A673 (cell line): ENCODE measurements at regions not wholly inside any gene's neighbourhood (a gene's known extent, or its start where the extent isn't known, plus 50 kb on each side); places are given as distances from the start of the nearest gene placed in this dataset.

Experiments
- BruUV-seq: library from RNA; stranded (reverse); fragments of 400-500 nt; replicated peaks from 2 replicates; lab custom pipeline; 2021; lab: Mats Ljungman, UMichigan
- CTCF ChIA-PET: fragments of 300-600 bp; sonication (Branson Sonifier 250); formaldehyde crosslinking; loops from one replicate; lab custom pipeline; 2022; ENCODE audit warnings: antibody characterized with exemption; lab: Charles Lee
- POLR2A ChIA-PET: fragments of 300-600 bp; sonication (Branson Sonifier 250); formaldehyde crosslinking; loops from one replicate; lab custom pipeline; 2022; ENCODE audit warnings: antibody characterized with exemption; ENCODE audit not compliant: low non-redundant PET; lab: Charles Lee
- DNase-seq: peaks from one replicate; pipeline ENCODE4 v3.0.0-alpha.2; 2015; ENCODE audit warnings: low spot score
- H3K27ac ChIP-seq: fragments of 200-600 bp; sonication (generic); 2 replicates; pipeline ENCODE4 v1.5.1; 2016; ENCODE audit warnings: mixed run types, low read depth, mild to moderate bottlenecking, mixed read lengths, antibody characterized with exemption, low read length; ENCODE audit not compliant: poor library complexity, severe bottlenecking
- H3K27me3 ChIP-seq: fragments of 200-600 bp; sonication (generic); replicated peaks from 2 replicates; pipeline ENCODE4 v1.6.1; 2017; ENCODE audit warnings: mixed run types, low read depth, mild to moderate bottlenecking, mixed read lengths, antibody characterized with exemption, low read length; ENCODE audit not compliant: insufficient read depth, poor library complexity
- H3K36me3 ChIP-seq: fragments of 200-600 bp; sonication (generic); 2 replicates; pipeline ENCODE4 v1.6.1; 2016; ENCODE audit warnings: mixed run types, mild to moderate bottlenecking, mixed read lengths, antibody characterized with exemption, low read length; ENCODE audit not compliant: insufficient read depth, poor library complexity, severe bottlenecking
- H3K4me1 ChIP-seq: fragments of 200-600 bp; sonication (generic); 2 replicates; pipeline ENCODE4 v1.6.1; 2017; ENCODE audit warnings: mixed run types, mild to moderate bottlenecking, mixed read lengths, antibody characterized with exemption, low read length; ENCODE audit not compliant: insufficient read depth, poor library complexity, severe bottlenecking
- H3K4me3 ChIP-seq: fragments of 200-600 bp; sonication (generic); 2 replicates; pipeline ENCODE4 v1.5.1; 2016; ENCODE audit warnings: low read depth, mixed run types, mild to moderate bottlenecking, mixed read lengths, low read length; ENCODE audit not compliant: poor library complexity, severe bottlenecking
- H3K9me3 ChIP-seq: fragments of 200-600 bp; sonication (generic); 2 replicates; pipeline ENCODE4 v1.6.1; 2016; ENCODE audit warnings: mixed run types, low read depth, mild to moderate bottlenecking, mixed read lengths, antibody characterized with exemption, low read length; ENCODE audit not compliant: poor library complexity, severe bottlenecking
- CTCF ChIP-seq: fragments of 300-800, 200-600 bp; sonication (generic); conservative IDR thresholded peaks from 2 replicates; pipeline ENCODE4 v1.5.1; 2017; ENCODE audit warnings: low read depth, mild to moderate bottlenecking, antibody characterized with exemption, low read length, moderate library complexity, mixed read lengths
- EZH2 ChIP-seq: fragments of 200-600 bp; sonication (generic); IDR thresholded peaks from 2 replicates; pipeline ENCODE4 v1.6.1; 2017; ENCODE audit warnings: borderline replicate concordance, low read depth, mild to moderate bottlenecking, mixed read lengths, antibody characterized with exemption, low read length; ENCODE audit not compliant: poor library complexity, severe bottlenecking
- intact Hi-C: fragments of 100-400 bp; cut with micrococcal nuclease; formaldehyde crosslinking; loops from one replicate; pipeline ENCODE4 v1.10.0; 2022; ENCODE audit not compliant: unreplicated experiment

DNA sequence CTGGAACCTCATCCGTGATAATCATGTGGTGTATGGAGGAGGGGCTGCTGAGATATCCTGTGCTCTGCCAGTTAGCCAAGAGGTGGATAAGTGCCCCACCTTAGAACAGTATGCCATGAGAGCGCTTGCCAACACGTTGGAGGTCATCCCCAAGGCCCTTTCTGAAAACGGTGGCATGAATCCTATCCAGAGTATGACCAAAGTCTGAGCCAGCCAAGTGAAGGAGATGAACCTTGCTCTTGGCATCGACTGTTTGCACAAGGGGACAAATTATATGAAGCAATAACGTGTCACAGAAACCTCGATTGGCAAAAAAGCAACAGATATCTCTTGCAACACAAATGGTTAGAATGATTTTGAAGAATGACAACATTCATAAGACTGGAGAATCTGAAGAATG, 251.2 kb upstream of the OBI1 start:
- ChIA-PET POLR2A (no interaction called here), CTCF (no interaction called here)
- TF ChIP-seq EZH2 (no peak), CTCF (no peak)

GRCh38 chr13:78909276-78909675, 250.3 kb upstream of the OBI1 start:
- intact Hi-C loops = no loop called here
- no TSS peak for BruUV-seq
- TF ChIP-seq CTCF = no peak
- TF ChIP-seq EZH2 = no peak
- no peaks in the 10 kb centered on the region for H3K36me3 ChIP-seq
- ChIA-PET POLR2A (no interaction called here), CTCF (no interaction called here)
- H3K4me3 ChIP-seq = no peak overlapping the region
- no peak overlapping the region for H3K27ac ChIP-seq
- H3K27me3 ChIP-seq = no peaks in the 10 kb centered on the region
- no peaks in the 10 kb centered on the region for H3K9me3 ChIP-seq
- DNase-seq = no peak
- no peaks in the 10 kb centered on the region for H3K4me1 ChIP-seq

More for the DNA sequence above, 251.2 kb upstream of the OBI1 start:
- DNase-seq = no peak
- no TSS peak for BruUV-seq
- intact Hi-C loops = no loop called here
- Histone ChIP-seq H3K27me3 (no peaks in the 10 kb centered on the region), H3K36me3 (no peaks in the 10 kb centered on the region), H3K4me3 (no peak overlapping the region), H3K4me1 (no peaks in the 10 kb centered on the region), H3K9me3 (no peaks in the 10 kb centered on the region), H3K27ac (no peak overlapping the region)

DNA sequence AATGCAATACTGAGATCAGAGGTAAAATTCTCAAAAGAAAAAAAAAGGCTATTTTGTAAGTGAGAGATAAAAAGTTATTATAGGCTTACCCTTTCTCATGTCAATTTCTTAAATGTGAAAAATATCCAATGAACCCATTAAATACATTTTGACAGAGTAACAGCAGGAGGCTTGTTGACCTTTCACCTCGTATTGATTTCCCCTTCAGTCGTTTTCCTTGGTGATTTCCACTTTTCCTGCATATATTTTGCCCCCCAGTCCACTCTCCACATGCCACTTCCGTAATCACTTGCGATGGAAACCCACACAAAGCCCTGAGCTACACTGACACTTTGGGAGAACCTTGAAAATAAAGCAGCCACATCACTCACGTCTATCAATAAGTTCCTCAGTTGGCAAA, 248.1 kb upstream of the OBI1 start:
- DNase-seq = no peak
- Histone ChIP-seq H3K4me1 (no peaks in the 10 kb centered on the region), H3K36me3 (no peaks in the 10 kb centered on the region), H3K9me3 (no peaks in the 10 kb centered on the region), H3K27ac (no peak overlapping the region), H3K27me3 (no peaks in the 10 kb centered on the region), H3K4me3 (no peak overlapping the region)
- TF ChIP-seq CTCF (no peak), EZH2 (no peak)
- intact Hi-C loops = no loop called here
- CTCF ChIA-PET = no interaction called here
- POLR2A ChIA-PET = no interaction called here
- BruUV-seq = no TSS peak
